ENCODE measurements at regions not wholly inside any gene's neighbourhood (a gene's known extent, or its start where the extent isn't known, plus 50 kb on each side); places are given as distances from the start of the nearest gene placed in this dataset.

GRCh38 chr21:15397258-15397657 lies 332.5 kb upstream of the NRIP1 start:
- ChIA-PET CTCF (ENCODE audit: low intra/inter-chr PET ratio) (no interaction called here), POLR2A (no interaction called here)
- BruUV-seq (replicated peaks) = no TSS peak
- intact Hi-C loops (cut with micrococcal nuclease) (no loop called here), in situ Hi-C loops (cut with MboI) (no loop called here)
- no peak overlapping the region for H3K27ac ChIP-seq (ENCODE audit: extremely low read depth, low read depth, low read length)
- FAIRE-seq (no peak), DNase-seq (ENCODE audit: extremely low read depth in 1 of 4, low spot score in 3 of 4) (no peak), ATAC-seq (no peak)
- H3K4me2 ChIP-seq (ENCODE audit: insufficient read depth, low read length) = no peak overlapping the region
- H3K4me3 ChIP-seq = no peak overlapping the region
- no peaks in the 10 kb centered on the region for H3K9me1 ChIP-seq (ENCODE audit: control insufficient read depth, insufficient read depth, low read length)
- WGBS (ENCODE audit: insufficient coverage, low coverage, missing lambda C conversion rate) = 6% methylated on average over 2 of the region's 2 CpGs
- no peaks in the 10 kb centered on the region for H3K79me2 ChIP-seq (ENCODE audit: control insufficient read depth, insufficient read depth, low read length)
- no peaks in the 10 kb centered on the region for H4K20me1 ChIP-seq (replicated peaks; ENCODE audit: control insufficient read depth, insufficient read depth, low read length)
- H3K36me3 ChIP-seq (ENCODE audit: control insufficient read depth, insufficient read depth, low read length) = no peaks in the 10 kb centered on the region
- H2AFZ ChIP-seq (ENCODE audit: low read depth, low read length) = no peak overlapping the region
- no peaks in the 10 kb centered on the region for H3K4me1 ChIP-seq (replicated peaks in 1 of 2; ENCODE audit: control insufficient read depth in 2 of 2, insufficient read depth in 2 of 2, low read length in 2 of 2)
- no peaks in the 10 kb centered on the region for H3K27me3 ChIP-seq (ENCODE audit: control insufficient read depth in 2 of 2, insufficient read depth in 2 of 2, low read length in 2 of 2)
- no peak overlapping the region for H3K9ac ChIP-seq (ENCODE audit: insufficient read depth in 1 of 2, low read depth in 2 of 2, low read length in 2 of 2)
- H3K9me3 ChIP-seq (replicated peaks; ENCODE audit: control insufficient read depth, insufficient read depth, low read depth, low read length) = no peaks in the 10 kb centered on the region
- no peak for TF ChIP-seq CC2D1A (IDR thresholded peaks at IDR 0.05)
- TF ChIP-seq RHOXF2B (CRISPR knock-in tag; conservative IDR thresholded peaks at IDR 0.05) = no peak
- no peak for TF ChIP-seq MYNN (IDR thresholded peaks at IDR 0.05)
- no peak for TF ChIP-seq MYNN (CRISPR knock-in tag; IDR thresholded peaks at IDR 0.05)
- TF ChIP-seq SMAD1 (IDR thresholded peaks at IDR 0.05; ENCODE audit: low read depth, low read length, partially characterized antibody) = no peak
- TF ChIP-seq ZC3H11A (IDR thresholded peaks at IDR 0.05; ENCODE audit: low read depth, low read length) = no peak
- no peak for TF ChIP-seq BMI1 (IDR thresholded peaks at IDR 0.05; ENCODE audit: low read length)
- no peak for TF ChIP-seq NRF1 (conservative IDR thresholded peaks at IDR 0.05 in 1 of 2, IDR thresholded peaks at IDR 0.05 in 1 of 2)
- TF ChIP-seq ZNF239 (CRISPR knock-in tag; IDR thresholded peaks at IDR 0.05) = no peak
- no peak for TF ChIP-seq ZNF384 (IDR thresholded peaks at IDR 0.05; ENCODE audit: low read depth, low read length)
- TF ChIP-seq CREB1 (IDR thresholded peaks at IDR 0.05) = no peak
- TF ChIP-seq CREB1 (CRISPR knock-in tag; IDR thresholded peaks at IDR 0.05) = no peak
- no peak for TF ChIP-seq ZNF445 (CRISPR knock-in tag; IDR thresholded peaks at IDR 0.05; ENCODE audit: low read depth)
- TF ChIP-seq HDGF (IDR thresholded peaks at IDR 0.05) = no peak
- TF ChIP-seq ZNF584 (CRISPR knock-in tag; IDR thresholded peaks at IDR 0.05; ENCODE audit: low read depth) = no peak
- no peak for TF ChIP-seq CHD4 (IDR thresholded peaks at IDR 0.05; ENCODE audit: insufficient read depth, insufficient replicate concordance, low read depth, low read length, poor library complexity, severe bottlenecking)
- no peak for TF ChIP-seq DACH1 (IDR thresholded peaks at IDR 0.05; ENCODE audit: partially characterized antibody)
- no peak for TF ChIP-seq RREB1 (CRISPR knock-in tag; IDR thresholded peaks at IDR 0.05)
